Esophagus squamous epithelium (tissue), 4 donors: ENCODE measurements at regions not wholly inside any gene's neighbourhood (a gene's known extent, or its start where the extent isn't known, plus 50 kb on each side); places are given as distances from the start of the nearest gene placed in this dataset.

ENCODE experiments used
- POLR2A ChIP-seq, 4 donors: fragments of 450-650 bp; IDR thresholded peaks; one replicate each; pipeline ENCODE4 v1.6.1; 2017; ENCODE audit warnings: antibody characterized with exemption in 4 of 4, mild to moderate bottlenecking in 4 of 4, moderate library complexity in 3 of 4
- TF ChIP-seq, protein P1 (sequence below), 6 experiments: fragments of 450-650 bp in 4 of 6; fragments of 200-600 bp in 2 of 6; sonication (generic) in 2 of 6; IDR thresholded peaks; one replicate each; pipeline ENCODE4 v1.5.1; 2016 to 2019; ENCODE audit warnings: antibody characterized with exemption in 6 of 6, mild to moderate bottlenecking in 4 of 6, moderate library complexity in 4 of 6

DNA sequence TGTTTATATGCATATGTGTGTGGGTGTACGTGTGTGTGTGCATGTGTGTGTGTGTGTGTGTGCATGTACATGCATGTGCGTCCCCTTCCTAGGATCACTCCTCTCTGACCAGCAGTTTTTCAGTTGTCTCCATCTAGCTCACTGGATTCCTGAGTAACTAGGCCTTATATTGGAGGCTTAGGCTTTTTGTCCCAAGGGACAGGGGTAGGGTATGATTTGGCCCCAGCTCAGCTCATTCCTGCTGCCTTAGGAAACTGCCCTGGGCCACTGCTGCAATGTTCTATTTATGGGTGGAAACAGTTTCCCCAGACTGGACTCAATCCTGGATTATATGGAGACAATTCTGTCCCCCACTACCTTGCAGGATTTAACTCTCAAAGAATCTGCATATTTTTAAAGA lies 68.8 kb upstream of the SDK1 start:
- TF ChIP-seq, protein P1, sequence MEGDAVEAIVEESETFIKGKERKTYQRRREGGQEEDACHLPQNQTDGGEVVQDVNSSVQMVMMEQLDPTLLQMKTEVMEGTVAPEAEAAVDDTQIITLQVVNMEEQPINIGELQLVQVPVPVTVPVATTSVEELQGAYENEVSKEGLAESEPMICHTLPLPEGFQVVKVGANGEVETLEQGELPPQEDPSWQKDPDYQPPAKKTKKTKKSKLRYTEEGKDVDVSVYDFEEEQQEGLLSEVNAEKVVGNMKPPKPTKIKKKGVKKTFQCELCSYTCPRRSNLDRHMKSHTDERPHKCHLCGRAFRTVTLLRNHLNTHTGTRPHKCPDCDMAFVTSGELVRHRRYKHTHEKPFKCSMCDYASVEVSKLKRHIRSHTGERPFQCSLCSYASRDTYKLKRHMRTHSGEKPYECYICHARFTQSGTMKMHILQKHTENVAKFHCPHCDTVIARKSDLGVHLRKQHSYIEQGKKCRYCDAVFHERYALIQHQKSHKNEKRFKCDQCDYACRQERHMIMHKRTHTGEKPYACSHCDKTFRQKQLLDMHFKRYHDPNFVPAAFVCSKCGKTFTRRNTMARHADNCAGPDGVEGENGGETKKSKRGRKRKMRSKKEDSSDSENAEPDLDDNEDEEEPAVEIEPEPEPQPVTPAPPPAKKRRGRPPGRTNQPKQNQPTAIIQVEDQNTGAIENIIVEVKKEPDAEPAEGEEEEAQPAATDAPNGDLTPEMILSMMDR (IDR thresholded peaks at IDR 0.05) = no peak
- TF ChIP-seq POLR2A (IDR thresholded peaks at IDR 0.05) = no peak
